ENCODE measurements at regions not wholly inside any gene's neighbourhood (a gene's known extent, or its start where the extent isn't known, plus 50 kb on each side); places are given as distances from the start of the nearest gene placed in this dataset.

DNA sequence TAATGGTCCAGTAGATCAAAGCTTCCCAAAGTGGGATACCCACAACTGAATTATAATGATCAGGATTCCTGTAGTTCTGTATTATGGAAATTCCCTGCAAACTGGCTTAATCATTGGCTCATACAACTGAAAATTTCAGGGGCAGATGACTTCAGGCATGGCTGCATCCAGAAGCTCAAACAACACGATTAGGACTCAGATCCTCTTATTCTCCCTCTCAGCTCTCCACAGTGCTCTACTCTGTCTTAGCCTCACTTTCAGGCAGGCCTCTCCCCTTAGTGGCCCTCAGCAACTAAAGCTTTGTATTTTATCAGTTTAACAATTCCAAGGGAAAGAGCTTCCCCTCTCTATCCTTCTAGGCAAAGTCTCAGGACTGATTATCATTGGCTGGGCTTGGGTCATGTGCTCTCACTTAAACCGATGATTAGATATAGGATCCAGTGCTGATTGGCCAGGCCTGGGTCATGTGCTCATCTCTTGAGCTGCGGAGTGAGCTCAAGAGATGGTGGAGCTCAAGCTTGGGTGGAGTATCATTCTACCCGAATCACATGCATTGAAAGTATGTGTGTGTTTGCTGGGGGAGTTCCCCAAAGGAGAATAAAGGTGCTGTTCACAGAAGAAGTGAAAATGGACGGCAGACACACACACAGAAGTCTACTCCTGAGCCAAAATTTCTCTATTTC is 57.9 kb upstream of the RUNX3 start:
- TF ChIP-seq, protein P1, sequence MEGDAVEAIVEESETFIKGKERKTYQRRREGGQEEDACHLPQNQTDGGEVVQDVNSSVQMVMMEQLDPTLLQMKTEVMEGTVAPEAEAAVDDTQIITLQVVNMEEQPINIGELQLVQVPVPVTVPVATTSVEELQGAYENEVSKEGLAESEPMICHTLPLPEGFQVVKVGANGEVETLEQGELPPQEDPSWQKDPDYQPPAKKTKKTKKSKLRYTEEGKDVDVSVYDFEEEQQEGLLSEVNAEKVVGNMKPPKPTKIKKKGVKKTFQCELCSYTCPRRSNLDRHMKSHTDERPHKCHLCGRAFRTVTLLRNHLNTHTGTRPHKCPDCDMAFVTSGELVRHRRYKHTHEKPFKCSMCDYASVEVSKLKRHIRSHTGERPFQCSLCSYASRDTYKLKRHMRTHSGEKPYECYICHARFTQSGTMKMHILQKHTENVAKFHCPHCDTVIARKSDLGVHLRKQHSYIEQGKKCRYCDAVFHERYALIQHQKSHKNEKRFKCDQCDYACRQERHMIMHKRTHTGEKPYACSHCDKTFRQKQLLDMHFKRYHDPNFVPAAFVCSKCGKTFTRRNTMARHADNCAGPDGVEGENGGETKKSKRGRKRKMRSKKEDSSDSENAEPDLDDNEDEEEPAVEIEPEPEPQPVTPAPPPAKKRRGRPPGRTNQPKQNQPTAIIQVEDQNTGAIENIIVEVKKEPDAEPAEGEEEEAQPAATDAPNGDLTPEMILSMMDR (IDR thresholded peaks at IDR 0.05), result no peak
- TF ChIP-seq POLR2A (IDR thresholded peaks at IDR 0.05), result no peak
- no peak overlapping the region for H3K27ac ChIP-seq
- ATAC-seq, result no peak
- H3K36me3 ChIP-seq, result no peaks in the 10 kb centered on the region
- DNase-seq, result peak in 2 of 3 donors; percentile 1 to 7
- H3K27me3 ChIP-seq, result no peaks in the 10 kb centered on the region
- H3K4me3 ChIP-seq, result no peak overlapping the region
- no peaks in the 10 kb centered on the region for H3K9me3 ChIP-seq
- intact Hi-C loops (cut with DNase I), result no loop called here
- WGBS (ENCODE audit: insufficient coverage, low coverage, low lambda C conversion rate, missing lambda C conversion rate), result 62% methylated on average over 5 of the region's 5 CpGs
- no peaks in the 10 kb centered on the region for H3K4me1 ChIP-seq

DNA sequence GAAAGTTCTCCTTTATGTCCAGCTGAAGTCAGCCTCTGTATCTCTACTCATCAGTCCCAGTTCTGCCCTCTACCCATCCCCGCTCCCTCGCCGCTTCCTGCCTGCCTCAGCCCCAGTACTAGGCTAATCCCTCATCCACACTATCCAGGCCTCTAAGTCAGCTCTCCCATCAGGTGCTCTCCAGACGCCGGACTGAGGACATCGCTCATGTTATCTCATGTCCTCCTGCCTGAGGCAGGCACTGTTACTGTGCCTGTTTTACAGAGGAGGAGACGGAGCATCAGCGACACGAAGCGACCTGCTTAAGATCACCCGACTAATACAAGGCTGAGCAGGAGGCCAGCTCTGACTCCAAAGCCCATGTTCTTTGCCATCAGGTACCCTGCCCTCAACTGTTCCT is 57.3 kb upstream of the RUNX3 start:
- Histone ChIP-seq H3K36me3 (no peaks in the 10 kb centered on the region), H3K9me3 (no peaks in the 10 kb centered on the region), H3K4me1 (no peaks in the 10 kb centered on the region), H3K27me3 (no peaks in the 10 kb centered on the region), H3K27ac (no peak overlapping the region), H3K4me3 (no peak overlapping the region)
- ATAC-seq (no peak), DNase-seq (peak in 2 of 3 donors; percentile 3 to 15)
- WGBS (ENCODE audit: insufficient coverage, low coverage, low lambda C conversion rate, missing lambda C conversion rate), result 74% methylated on average over 3 of the region's 11 CpGs
- TF ChIP-seq POLR2A (IDR thresholded peaks at IDR 0.05), result no peak
- TF ChIP-seq, protein P1 (IDR thresholded peaks at IDR 0.05), result no peak
- intact Hi-C loops (cut with DNase I), result no loop called here

- intact Hi-C loops (cut with DNase I), result no loop called here
- Histone ChIP-seq H3K9me3 (no peaks in the 10 kb centered on the region), H3K27me3 (no peaks in the 10 kb centered on the region), H3K4me1 (no peaks in the 10 kb centered on the region), H3K27ac (no peak overlapping the region), H3K4me3 (no peak overlapping the region), H3K36me3 (no peaks in the 10 kb centered on the region)
- WGBS (ENCODE audit: insufficient coverage, low coverage, low lambda C conversion rate, missing lambda C conversion rate), result 57% methylated on average over 2 of the region's 2 CpGs
- ATAC-seq (no peak), DNase-seq (peak in 2 of 3 donors; percentile 5 to 9)
- no peak for TF ChIP-seq POLR2A (IDR thresholded peaks at IDR 0.05)
- TF ChIP-seq, protein P1 (IDR thresholded peaks at IDR 0.05), result no peak
Measured at GRCh38 chr1:24986372-24986965, 56.4 kb upstream of the RUNX3 start.

DNA sequence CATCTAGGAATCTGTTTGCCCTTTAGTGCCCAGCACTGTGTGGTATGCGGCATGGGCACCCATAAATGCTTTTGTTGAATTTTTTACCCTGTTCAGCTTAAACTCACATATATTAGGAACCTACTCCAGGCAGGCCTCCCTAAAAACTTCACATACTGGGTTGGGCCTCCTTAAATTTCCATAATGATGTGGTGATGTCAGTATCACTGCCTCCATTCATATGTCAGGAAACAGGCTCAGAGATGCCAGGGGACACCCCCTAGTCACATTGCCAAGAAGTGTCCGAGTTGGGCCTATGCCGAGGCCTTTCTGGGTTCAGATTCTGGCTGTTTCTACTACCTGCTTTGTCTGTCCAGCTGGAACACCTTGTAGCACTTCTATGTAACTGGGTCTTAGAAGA is 55.7 kb upstream of the RUNX3 start:
- WGBS (ENCODE audit: insufficient coverage, low coverage, low lambda C conversion rate, missing lambda C conversion rate), result 100% methylated on average over 1 of the region's 3 CpGs
- DNase-seq (peak in 2 of 3 donors; percentile 1 to 5), ATAC-seq (no peak)
- Histone ChIP-seq H3K27ac (no peak overlapping the region), H3K4me1 (no peaks in the 10 kb centered on the region), H3K9me3 (no peaks in the 10 kb centered on the region), H3K36me3 (no peaks in the 10 kb centered on the region), H3K4me3 (no peak overlapping the region), H3K27me3 (no peaks in the 10 kb centered on the region)
- intact Hi-C loops (cut with DNase I), result no loop called here
- TF ChIP-seq POLR2A (IDR thresholded peaks at IDR 0.05), result no peak
- TF ChIP-seq, protein P1 (IDR thresholded peaks at IDR 0.05), result no peak
